H1 (cell line): ENCODE measurements at regions not wholly inside any gene's neighbourhood (a gene's known extent, or its start where the extent isn't known, plus 50 kb on each side); places are given as distances from the start of the nearest gene placed in this dataset.

Source experiments
- CTCF ChIA-PET: fragments of 300-600 bp; sonication (Branson Sonifier 250); formaldehyde crosslinking; loops from one replicate; lab custom pipeline; 2021; ENCODE audit not compliant: partially characterized antibody; lab: Charles Lee
- POLR2A ChIA-PET: fragments of 300-600 bp; sonication (Branson Sonifier 250); formaldehyde crosslinking; loops from one replicate; lab custom pipeline; 2021; ENCODE audit warnings: inconsistent platforms; ENCODE audit not compliant: partially characterized antibody; lab: Charles Lee
- DNase-seq, 2 experiments: peaks; one replicate each; pipeline versions ENCODE4 v3.0.0 to v3.0.0-alpha.2; 2010 to 2022; ENCODE audit warnings: low spot score in 2 of 2, low read depth in 1 of 2, mixed read lengths in 1 of 2
- FAIRE-seq: peaks from 2 replicates; lab custom pipeline; 2011; peaks lifted over from hg19 to GRCh38; lab: Jason Lieb, UNC
- H2AFZ ChIP-seq: 2 replicates; pipeline ENCODE4 v1.8.1; 2012; ENCODE audit warnings: low read length, inconsistent platforms
- H2AK5ac ChIP-seq: 2 replicates; pipeline ENCODE4 v1.6.1; 2013; ENCODE audit warnings: low read depth, low read length
- H2BK120ac ChIP-seq: replicated peaks from 2 replicates; pipeline ENCODE3; 2013; ENCODE audit warnings: low read depth, low read length, inconsistent platforms
- H2BK12ac ChIP-seq: 2 replicates; pipeline ENCODE4 v1.6.1; 2013; ENCODE audit warnings: low read depth, low read length
- H2BK15ac ChIP-seq: 2 replicates; pipeline ENCODE4 v1.6.1; 2013; ENCODE audit warnings: low read length
- H2BK20ac ChIP-seq: 2 replicates; pipeline ENCODE4 v1.6.1; 2013; ENCODE audit warnings: low read length
- H2BK5ac ChIP-seq: 2 replicates; pipeline ENCODE4 v1.6.1; 2013; ENCODE audit warnings: low read depth, low read length
- H3K14ac ChIP-seq: 2 replicates; pipeline ENCODE4 v1.6.1; 2013; ENCODE audit warnings: inconsistent platforms; ENCODE audit not compliant: insufficient read length
- H3K18ac ChIP-seq: 2 replicates; pipeline ENCODE4 v1.6.1; 2013; ENCODE audit warnings: low read length; ENCODE audit errors: extremely low read depth
- H3K23ac ChIP-seq: 2 replicates; pipeline ENCODE4 v1.6.1; 2013; ENCODE audit warnings: inconsistent platforms; ENCODE audit not compliant: insufficient read length
- H3K23me2 ChIP-seq: 2 replicates; pipeline ENCODE4 v1.6.1; 2013; ENCODE audit warnings: low read depth, low read length
- H3K27ac ChIP-seq: 2 replicates; pipeline ENCODE4 v1.6.1; 2011; ENCODE audit warnings: low read depth, low read length, inconsistent platforms
- H3K27me3 ChIP-seq, 4 experiments: replicated peaks in 1 of 4; 1 replicate in 1 of 4; 2 replicates in 3 of 4; pipeline versions ENCODE4 v1.6.1 to v1.8.1; 2011 to 2013; ENCODE audit warnings: low read length in 3 of 4, mild to moderate bottlenecking in 3 of 4, inconsistent platforms in 2 of 4, mixed read lengths in 2 of 4, moderate library complexity in 1 of 4; ENCODE audit not compliant: control insufficient read depth in 3 of 4, insufficient read depth in 3 of 4; ENCODE audit errors: extremely low read depth in 1 of 4
- H3K36me3 ChIP-seq, 4 experiments: 2 replicates each; pipeline versions ENCODE4 v1.6.1 to v1.8.1; 2011 to 2013; ENCODE audit warnings: mild to moderate bottlenecking in 4 of 4, low read length in 3 of 4, moderate library complexity in 2 of 4, control low read depth in 1 of 4, inconsistent platforms in 1 of 4; ENCODE audit not compliant: insufficient read depth in 4 of 4, control insufficient read depth in 2 of 4
- H3K4ac ChIP-seq: replicated peaks from 2 replicates; pipeline ENCODE3; 2013; ENCODE audit warnings: low read length, low read depth, mixed read lengths, inconsistent platforms; ENCODE audit not compliant: insufficient read length
- H3K4me1 ChIP-seq, 4 experiments: replicated peaks in 1 of 4; 1 replicate in 1 of 4; 2 replicates in 3 of 4; pipeline versions ENCODE4 v1.6.1 to v1.8.1; 2011 to 2013; ENCODE audit warnings: low read length in 3 of 4, inconsistent platforms in 2 of 4, mixed read lengths in 1 of 4; ENCODE audit not compliant: insufficient read depth in 4 of 4, control insufficient read depth in 3 of 4
- H3K4me2 ChIP-seq, 2 experiments: 2 replicates each; pipeline versions ENCODE4 v1.6.1 to v1.8.1; 2011 to 2013; ENCODE audit warnings: low read depth in 2 of 2, low read length in 2 of 2, control low read depth in 1 of 2, inconsistent platforms in 1 of 2, mild to moderate bottlenecking in 1 of 2; ENCODE audit not compliant: insufficient read depth in 1 of 2
- H3K4me3 ChIP-seq, 4 experiments: fragments of 200-600, 300-600 bp in 1 of 4; sonication (generic), shearing (Covaris generic), sonication (Bioruptor Twin) in 1 of 4; 2 replicates each; pipeline versions ENCODE4 v1.5.1 to v1.8.1; 2011 to 2016; ENCODE audit warnings: low read length in 4 of 4, low read depth in 3 of 4, control low read depth in 2 of 4, inconsistent platforms in 2 of 4, mild to moderate bottlenecking in 2 of 4, mixed read lengths in 1 of 4, moderate library complexity in 1 of 4; ENCODE audit not compliant: insufficient read depth in 2 of 4; ENCODE audit errors: extremely low read depth in 1 of 4
- H3K56ac ChIP-seq: replicated peaks from 2 replicates; pipeline ENCODE3; 2013; ENCODE audit warnings: low read depth, mild to moderate bottlenecking, mixed read lengths, low read length, inconsistent platforms; ENCODE audit not compliant: insufficient read length
- H3K79me1 ChIP-seq: 2 replicates; pipeline ENCODE4 v1.6.1; 2013; ENCODE audit warnings: low read depth, low read length, control low read depth
- H3K79me2 ChIP-seq, 2 experiments: 2 replicates each; pipeline versions ENCODE4 v1.6.1 to v1.8.1; 2012 to 2013; ENCODE audit warnings: low read length in 2 of 2, mild to moderate bottlenecking in 2 of 2, inconsistent platforms in 1 of 2; ENCODE audit not compliant: insufficient read depth in 2 of 2, control insufficient read depth in 1 of 2
- H3K9ac ChIP-seq, 4 experiments: replicated peaks in 1 of 4; 1 replicate in 1 of 4; 2 replicates in 3 of 4; pipeline versions ENCODE4 v1.6.1 to v1.8.1; 2011 to 2013; ENCODE audit warnings: low read depth in 3 of 4, low read length in 3 of 4, control low read depth in 2 of 4, mild to moderate bottlenecking in 2 of 4, moderate library complexity in 2 of 4, inconsistent platforms in 1 of 4; ENCODE audit errors: extremely low read depth in 1 of 4
- H3K9me3 ChIP-seq, 2 experiments: 2 replicates each; pipeline versions ENCODE4 v1.6.1 to v1.8.1; 2012 to 2013; ENCODE audit warnings: mild to moderate bottlenecking in 2 of 2, moderate library complexity in 2 of 2, control low read depth in 1 of 2, inconsistent platforms in 1 of 2, low read depth in 1 of 2, low read length in 1 of 2, mixed read lengths in 1 of 2; ENCODE audit not compliant: insufficient read depth in 2 of 2
- H4K20me1 ChIP-seq, 2 experiments: replicated peaks in 1 of 2; 2 replicates each; pipeline versions ENCODE3 to v1.8.1; 2011 to 2013; ENCODE audit warnings: inconsistent platforms in 2 of 2, low read length in 2 of 2, mild to moderate bottlenecking in 1 of 2; ENCODE audit not compliant: insufficient read depth in 2 of 2, control insufficient read depth in 1 of 2
- H4K5ac ChIP-seq: 2 replicates; pipeline ENCODE4 v1.6.1; 2013; ENCODE audit warnings: low read length, low read depth, mixed read lengths, inconsistent platforms; ENCODE audit not compliant: insufficient read length
- H4K8ac ChIP-seq: 2 replicates; pipeline ENCODE4 v1.8.0; 2013; ENCODE audit warnings: mild to moderate bottlenecking, moderate library complexity, low read length, inconsistent platforms; ENCODE audit not compliant: insufficient read depth; ENCODE audit errors: extremely low read depth
- H4K91ac ChIP-seq: replicated peaks from 2 replicates; pipeline ENCODE3; 2013; ENCODE audit warnings: low read length, mixed read lengths, inconsistent platforms; ENCODE audit not compliant: insufficient read length
- ASH2L ChIP-seq: fragments of 200-600, 300-600 bp; sonication (generic); IDR thresholded peaks from one replicate; pipeline ENCODE4 v1.7.1; 2017; ENCODE audit warnings: low read length
- BACH1 ChIP-seq: IDR thresholded peaks from 2 replicates; pipeline ENCODE4 v1.6.1; 2012; ENCODE audit warnings: low read length, improper control_type of control experiment
- BRCA1 ChIP-seq: IDR thresholded peaks from 2 replicates; pipeline ENCODE4 v1.6.1; 2012; ENCODE audit warnings: low read depth, low read length, improper control_type of control experiment
- CTBP2 ChIP-seq: IDR thresholded peaks from 2 replicates; pipeline ENCODE4 v1.7.0; 2011; ENCODE audit warnings: borderline replicate concordance, mild to moderate bottlenecking, moderate library complexity, mixed read lengths, low read length; ENCODE audit not compliant: insufficient read depth, insufficient read length
- GTF2F1 ChIP-seq: IDR thresholded peaks from 2 replicates; pipeline ENCODE4 v1.6.1; 2012; ENCODE audit warnings: low read depth, low read length, improper control_type of control experiment, borderline replicate concordance
- RXRA ChIP-seq: IDR thresholded peaks from 2 replicates; pipeline ENCODE4 v1.6.1; 2011; ENCODE audit warnings: low read depth, mild to moderate bottlenecking, low read length, moderate library complexity; ENCODE audit not compliant: insufficient read depth
- TAF7 ChIP-seq: optimal IDR thresholded peaks from 2 replicates; pipeline ENCODE3; 2011; ENCODE audit warnings: low read depth, mild to moderate bottlenecking, inconsistent platforms, low read length, moderate library complexity, borderline replicate concordance
- WGBS, 2 experiments: shearing (Covaris generic) in 1 of 2; methylation state at CpG; one replicate each; pipeline versions ENCODE4 v1.1.6 to v1.1.7; 2013 to 2015; ENCODE audit warnings: low lambda C conversion rate in 2 of 2, mixed read lengths in 2 of 2, inconsistent platforms in 1 of 2, low coverage in 1 of 2, missing lambda C conversion rate in 1 of 2; ENCODE audit not compliant: insufficient replicate concordance in 2 of 2, insufficient coverage in 1 of 2, insufficient read length in 1 of 2; ENCODE audit errors: extremely low coverage in 1 of 2, missing lambda C conversion rate in 1 of 2; 5-methylcytosine and 5-hydroxymethylcytosine counted together

- ChIA-PET POLR2A (no interaction called here), CTCF (interaction anchor here (0.6 to 4.9 kb wide), 14 partner anchors 20 to 188 kb away, joined by 3 to 54 read pairs (median 4); no protein-coding TSS in a partner anchor)
- Histone ChIP-seq H2AFZ (no peak overlapping the region), H3K27me3 (no peaks in the 10 kb centered on the region; a peak in 2 of 7 replicates), H3K4me1 (no peaks in the 10 kb centered on the region), H4K8ac (no peak overlapping the region), H2BK15ac (no peak overlapping the region), H3K23ac (no peak overlapping the region), H3K79me2 (no peaks in the 10 kb centered on the region), H3K9me3 (no peaks in the 10 kb centered on the region), H4K5ac (no peak overlapping the region), H3K36me3 (no peaks in the 10 kb centered on the region), H3K18ac (no peak overlapping the region), H4K91ac (no peak overlapping the region), H3K9ac (no peak overlapping the region), H3K4me3 (no peak overlapping the region), H3K56ac (no peak overlapping the region), H2BK5ac (no peak overlapping the region), H3K79me1 (no peaks in the 10 kb centered on the region), H3K27ac (no peak overlapping the region), H2BK120ac (no peak overlapping the region), H3K14ac (no peak overlapping the region), H3K4ac (no peak overlapping the region), H3K23me2 (no peaks in the 10 kb centered on the region), H2AK5ac (no peak overlapping the region), H4K20me1 (no peaks in the 10 kb centered on the region), H2BK12ac (no peak overlapping the region), H3K4me2 (no peak overlapping the region), H2BK20ac (no peak overlapping the region)
- TF ChIP-seq BACH1 (no peak), RXRA (no peak), ASH2L (no peak), BRCA1 (no peak), TAF7 (no peak), GTF2F1 (no peak), CTBP2 (no peak)
- DNase-seq: no peak
- 74% methylated on average over 4 of the region's 4 CpGs; no CpG with 5 or more reads in 1 of the 2 experiments for WGBS, 2 experiments
- no peak for FAIRE-seq
These were observed 115.8 kb upstream of the CRHR1 start for GRCh38 chr17:45668316-45668715.
